Activated naive CD4-positive, alpha-beta T cell treated with anti-CD3 and anti-CD28 coated beads, Interleukin-2, amount 50 U/mL, for 72 hours (primary cell): ENCODE measurements at regions not wholly inside any gene's neighbourhood (a gene's known extent, or its start where the extent isn't known, plus 50 kb on each side); places are given as distances from the start of the nearest gene placed in this dataset.

Experiments
- ATAC-seq, 2 donors: fragments of 150-1000 bp; cut with Tn5 transposase; 2 replicates each; pipeline ENCODE4 v1.10.0; 2021; ENCODE audit warnings: mild to moderate bottlenecking in 2 of 2, moderate library complexity in 2 of 2
- DNase-seq, 2 donors: peaks; one replicate each; pipeline ENCODE4 v3.0.0; 2021 to 2022; ENCODE audit warnings: low spot score in 2 of 2
- H3K27ac Mint-ChIP-seq, 2 donors: one replicate each; pipeline ENCODE4 v1.8.0; 2022; ENCODE audit warnings: mild to moderate bottlenecking in 2 of 2, mixed read lengths in 2 of 2
- H3K36me3 Mint-ChIP-seq, 2 donors: one replicate each; pipeline ENCODE4 v1.8.0; 2022; ENCODE audit warnings: mixed read lengths in 2 of 2
- H3K9me3 Mint-ChIP-seq, 2 donors: one replicate each; pipeline ENCODE4 v1.8.0; 2022; ENCODE audit warnings: mixed read lengths in 2 of 2

DNA sequence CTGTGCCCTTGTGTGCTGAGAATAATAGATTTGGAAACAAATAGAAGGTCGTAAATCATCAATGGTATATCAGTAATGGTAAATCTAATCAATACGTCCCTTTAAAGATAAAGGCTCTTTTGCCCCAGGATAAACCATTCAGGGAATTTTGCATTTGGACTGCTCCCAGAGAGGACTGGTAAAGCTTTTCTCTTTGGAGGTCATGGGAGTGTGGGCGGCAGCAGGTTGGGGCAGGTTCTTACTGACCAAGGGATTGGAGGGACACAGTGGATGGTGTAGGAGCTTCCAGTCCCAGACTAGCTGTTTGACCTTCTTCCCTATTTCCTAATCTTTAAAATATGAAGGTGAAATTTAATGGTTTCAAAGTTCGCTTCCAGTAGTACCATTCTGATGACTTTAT is 87.8 kb upstream of the NTF3 start:
- Mint-ChIP-seq H3K9me3 (peaks cover 0 to 4% of the 10 kb centered on the region in 2 donors), H3K27ac (no peak overlapping the region), H3K36me3 (no peaks in the 10 kb centered on the region)
- ATAC-seq = no peak
- DNase-seq = no peak

DNA sequence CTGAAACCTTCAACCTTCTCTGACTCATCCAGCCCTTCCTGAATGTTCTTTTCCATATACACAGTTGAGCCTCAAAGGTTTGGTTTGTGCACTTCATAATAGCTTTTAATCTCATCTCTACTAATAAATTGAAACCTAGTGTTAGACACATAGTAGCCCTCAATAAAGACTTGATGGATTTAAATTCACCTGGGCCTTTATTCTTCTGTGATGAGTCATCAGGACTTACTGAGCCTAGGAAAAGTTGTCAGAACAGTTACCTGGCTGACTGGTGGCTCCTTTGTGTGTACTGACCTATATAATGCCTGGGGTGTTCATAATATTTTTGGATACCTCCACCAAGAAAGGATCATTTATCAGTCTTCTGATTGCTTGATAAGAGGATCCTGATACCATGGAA is 86.4 kb upstream of the NTF3 start:
- DNase-seq (no peak), ATAC-seq (no peak)
- Mint-ChIP-seq H3K36me3 (no peaks in the 10 kb centered on the region), H3K9me3 (peaks cover 0 to 7% of the 10 kb centered on the region in 2 donors), H3K27ac (no peak overlapping the region)

DNA sequence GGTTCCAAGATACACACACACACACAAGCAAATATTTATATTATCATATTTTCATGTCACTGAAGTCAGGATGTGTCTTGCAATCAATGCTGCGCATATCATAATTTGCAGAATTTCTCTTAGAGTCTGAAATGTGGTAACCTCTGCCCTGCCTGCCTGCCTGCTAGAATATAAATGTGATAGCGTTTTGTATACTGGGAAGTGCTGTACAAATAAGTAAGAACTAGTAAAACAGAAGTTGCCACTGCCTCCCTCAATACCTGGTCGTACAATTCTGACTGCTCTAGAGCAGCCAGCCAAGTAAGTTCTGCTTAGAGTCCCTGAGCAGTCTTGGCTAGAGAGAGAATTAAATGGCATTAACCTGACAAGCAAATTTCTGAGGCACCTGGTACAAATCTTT is 83.9 kb upstream of the NTF3 start:
- DNase-seq (no peak), ATAC-seq (no peak)
- Mint-ChIP-seq H3K27ac (no peak overlapping the region), H3K9me3 (peaks cover 8 to 21% of the 10 kb centered on the region in 2 donors), H3K36me3 (peaks cover 0 to 2% of the 10 kb centered on the region in 2 donors)

DNA sequence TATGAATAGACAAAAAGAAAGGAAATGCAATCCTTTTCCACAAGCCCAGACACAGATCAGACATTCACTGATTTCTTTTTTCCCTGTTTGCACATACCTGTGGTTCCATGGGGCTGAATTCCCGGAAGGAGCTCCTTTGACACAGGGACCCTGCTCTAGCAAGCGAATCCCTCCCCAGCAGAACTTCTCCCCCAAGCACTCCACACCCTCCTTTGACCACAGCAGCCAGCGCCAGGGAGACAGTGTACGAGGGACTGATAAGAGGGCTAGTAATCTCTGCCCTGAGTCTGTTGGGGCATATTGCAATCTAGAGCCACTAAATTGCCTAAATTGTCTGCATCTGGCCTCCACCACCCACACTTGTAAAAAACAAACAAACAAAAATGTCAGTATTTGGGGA is 83.4 kb upstream of the NTF3 start:
- Mint-ChIP-seq H3K36me3 (peaks cover 0 to 5% of the 10 kb centered on the region in 2 donors), H3K9me3 (peaks cover 12 to 25% of the 10 kb centered on the region in 2 donors), H3K27ac (no peak overlapping the region)
- ATAC-seq (no peak), DNase-seq (no peak)

DNA sequence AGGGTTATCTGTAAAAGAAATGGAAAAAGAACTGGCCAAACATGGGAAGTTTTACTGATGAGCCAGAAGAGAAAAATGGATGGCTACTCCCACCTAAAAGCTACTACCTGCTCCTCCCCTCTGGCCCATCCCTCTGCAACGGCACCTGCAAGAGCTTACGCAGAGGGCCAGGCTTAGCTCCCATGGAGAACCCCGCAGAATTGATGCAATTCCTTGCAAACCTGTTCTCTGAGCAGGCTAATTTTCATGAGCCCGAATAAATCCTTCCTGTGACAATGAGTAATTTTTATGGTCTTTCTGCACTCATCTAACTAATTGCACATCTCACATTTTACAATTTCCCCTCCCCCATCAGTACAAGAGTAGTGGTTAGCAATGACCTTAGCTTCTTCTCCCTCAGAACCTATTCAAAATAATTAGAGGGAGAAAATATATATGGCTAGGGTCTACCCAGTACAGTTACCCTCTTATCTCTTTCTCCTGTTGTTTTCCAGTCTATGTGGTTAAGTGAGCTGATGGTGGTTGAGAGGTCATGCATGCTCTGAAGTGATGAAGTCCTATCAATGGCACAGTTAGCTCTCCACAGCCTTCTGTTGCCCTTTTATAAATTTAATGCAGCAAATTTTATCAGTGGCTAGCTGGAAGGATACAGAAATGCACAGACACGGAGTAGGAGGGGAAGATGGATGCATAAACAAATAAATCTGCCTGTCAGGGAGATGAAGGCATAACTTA is 67.7 kb upstream of the NTF3 start:
- ATAC-seq = no peak
- Mint-ChIP-seq H3K27ac (no peak overlapping the region), H3K9me3 (peaks cover 6 to 9% of the 10 kb centered on the region in 2 donors), H3K36me3 (no peaks in the 10 kb centered on the region)
- no peak for DNase-seq

DNA sequence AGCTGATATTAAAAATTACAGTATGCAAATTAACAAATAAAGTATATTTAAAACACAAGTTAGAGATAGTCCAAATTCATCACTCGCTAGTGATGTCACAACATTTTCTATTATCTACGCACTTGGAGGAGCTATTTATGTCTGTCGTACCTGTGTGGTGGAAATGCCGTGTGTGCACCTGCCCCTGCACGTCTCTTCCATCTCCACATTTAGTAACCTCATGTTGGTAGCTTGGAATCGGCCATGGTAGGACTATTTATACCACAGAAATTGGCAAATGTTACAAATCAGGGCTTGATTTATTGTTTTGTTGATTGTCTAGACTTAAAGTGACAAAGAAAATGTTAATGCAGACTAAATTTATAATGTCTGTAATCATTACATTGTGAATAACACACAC is 62.6 kb upstream of the NTF3 start:
- ATAC-seq (no peak), DNase-seq (no peak)
- Mint-ChIP-seq H3K36me3 (no peaks in the 10 kb centered on the region), H3K9me3 (peaks cover 6 to 9% of the 10 kb centered on the region in 2 donors), H3K27ac (no peak overlapping the region)

DNA sequence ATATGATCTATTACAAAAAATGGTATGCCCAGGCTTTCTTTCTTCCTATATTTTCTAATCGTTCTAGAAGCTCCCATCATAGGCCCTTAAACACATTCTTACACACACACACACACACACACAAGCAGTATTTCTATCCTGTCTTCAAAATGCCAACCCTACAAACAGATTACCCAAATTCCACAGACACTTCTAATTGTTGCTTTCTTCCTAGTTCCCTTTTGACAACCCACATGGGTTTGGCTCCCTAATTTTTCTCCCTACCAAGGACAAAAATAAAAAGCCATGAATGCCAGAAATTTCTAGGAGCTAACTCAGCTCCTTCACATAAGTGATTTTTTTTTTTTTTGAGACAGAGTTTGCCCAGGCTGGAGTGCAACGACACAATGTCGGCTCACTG is 60.3 kb upstream of the NTF3 start:
- no peaks in the 10 kb centered on the region for H3K9me3 Mint-ChIP-seq
- DNase-seq (no peak), ATAC-seq (no peak)
- H3K27ac Mint-ChIP-seq = no peak overlapping the region
- no peaks in the 10 kb centered on the region for H3K36me3 Mint-ChIP-seq

DNA sequence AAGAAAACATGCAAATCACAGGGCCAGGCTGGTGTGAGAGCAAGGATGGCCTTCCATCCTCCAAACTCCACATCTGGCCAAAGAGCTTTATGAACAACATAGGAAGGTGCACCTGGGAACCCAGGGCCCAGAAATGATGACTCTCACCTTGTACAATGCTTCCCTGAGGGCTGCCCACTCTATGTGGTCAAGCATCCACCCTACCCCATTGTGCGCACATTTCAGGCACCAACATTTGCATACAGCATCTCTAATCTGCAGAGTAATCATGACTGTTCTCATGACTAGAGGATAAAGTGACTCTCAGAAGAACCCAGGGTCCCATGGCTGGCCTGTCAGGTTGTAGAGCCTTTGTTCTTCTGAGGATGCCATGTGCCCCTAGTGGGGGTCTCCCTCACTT is 57.2 kb upstream of the NTF3 start:
- no peaks in the 10 kb centered on the region for H3K36me3 Mint-ChIP-seq
- ATAC-seq = no peak
- no peaks in the 10 kb centered on the region for H3K9me3 Mint-ChIP-seq
- no peak for DNase-seq
- H3K27ac Mint-ChIP-seq = no peak overlapping the region

DNA sequence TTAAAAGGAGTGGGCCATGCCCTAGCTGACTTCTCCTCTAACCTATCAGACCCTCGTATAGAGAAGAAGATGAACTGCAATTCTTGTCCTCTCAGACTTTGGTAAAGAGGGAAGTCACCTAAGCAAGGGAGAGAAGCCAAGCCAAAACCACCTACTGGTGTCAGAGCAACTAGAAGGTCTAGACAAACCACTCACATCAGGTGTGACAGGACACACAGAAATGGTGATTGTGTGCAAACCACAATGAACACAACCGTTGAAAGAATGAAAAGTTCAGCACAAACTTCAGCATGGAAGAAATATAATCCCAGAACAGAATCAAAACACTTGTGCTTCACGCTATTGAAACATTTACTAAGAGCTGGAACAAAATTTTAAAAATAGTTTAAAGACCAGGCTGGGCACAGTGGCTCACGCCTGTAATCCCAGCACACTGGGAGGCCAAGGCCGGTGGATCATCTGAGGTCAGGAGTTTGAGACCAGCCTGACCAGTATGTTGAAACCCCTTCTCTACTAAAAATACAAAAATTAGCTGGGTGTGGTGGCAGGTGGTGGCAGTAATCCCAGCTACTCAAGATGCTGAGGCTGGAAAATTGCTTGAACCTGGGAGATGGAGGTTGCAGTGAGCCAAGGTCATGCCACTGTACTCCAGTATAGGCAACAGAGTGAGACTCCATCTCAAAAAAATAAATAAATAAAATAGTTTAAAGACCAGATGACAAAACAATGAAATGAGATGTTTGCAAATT is 56.2 kb upstream of the NTF3 start:
- no peaks in the 10 kb centered on the region for H3K36me3 Mint-ChIP-seq
- DNase-seq (no peak), ATAC-seq (no peak)
- no peaks in the 10 kb centered on the region for H3K9me3 Mint-ChIP-seq
- no peak overlapping the region for H3K27ac Mint-ChIP-seq

DNA sequence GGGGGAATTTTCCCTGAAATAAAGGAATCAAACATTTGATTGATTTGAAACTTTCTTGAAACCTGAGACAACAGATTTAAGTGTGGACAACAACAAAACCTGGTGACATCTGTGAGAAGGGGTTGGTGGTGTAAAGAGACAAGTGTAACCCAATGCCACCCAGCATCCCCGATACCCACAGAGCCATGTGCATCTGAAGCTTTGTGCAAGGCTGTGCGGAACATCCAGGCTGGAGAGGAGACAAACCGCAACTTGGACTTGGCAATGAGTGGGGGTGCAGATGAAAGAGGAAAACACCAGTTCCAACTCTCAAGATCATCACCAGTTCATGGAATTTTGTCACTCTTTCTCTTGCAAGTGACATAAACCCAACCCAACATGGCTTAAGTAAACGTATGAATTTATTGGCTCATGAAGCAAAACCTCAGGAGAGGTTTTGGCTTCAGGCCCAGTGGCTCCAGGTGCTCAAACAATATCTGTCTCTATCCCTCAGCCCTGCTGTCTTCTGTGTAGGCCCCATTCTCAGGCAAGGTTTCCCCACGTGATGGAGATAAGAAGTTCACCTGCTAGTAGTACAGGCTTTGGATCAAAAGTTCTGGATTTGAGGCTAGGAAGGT is 55.2 kb upstream of the NTF3 start:
- ATAC-seq = no peak
- H3K27ac Mint-ChIP-seq = no peak overlapping the region
- no peak for DNase-seq
- no peaks in the 10 kb centered on the region for H3K36me3 Mint-ChIP-seq
- no peaks in the 10 kb centered on the region for H3K9me3 Mint-ChIP-seq

DNA sequence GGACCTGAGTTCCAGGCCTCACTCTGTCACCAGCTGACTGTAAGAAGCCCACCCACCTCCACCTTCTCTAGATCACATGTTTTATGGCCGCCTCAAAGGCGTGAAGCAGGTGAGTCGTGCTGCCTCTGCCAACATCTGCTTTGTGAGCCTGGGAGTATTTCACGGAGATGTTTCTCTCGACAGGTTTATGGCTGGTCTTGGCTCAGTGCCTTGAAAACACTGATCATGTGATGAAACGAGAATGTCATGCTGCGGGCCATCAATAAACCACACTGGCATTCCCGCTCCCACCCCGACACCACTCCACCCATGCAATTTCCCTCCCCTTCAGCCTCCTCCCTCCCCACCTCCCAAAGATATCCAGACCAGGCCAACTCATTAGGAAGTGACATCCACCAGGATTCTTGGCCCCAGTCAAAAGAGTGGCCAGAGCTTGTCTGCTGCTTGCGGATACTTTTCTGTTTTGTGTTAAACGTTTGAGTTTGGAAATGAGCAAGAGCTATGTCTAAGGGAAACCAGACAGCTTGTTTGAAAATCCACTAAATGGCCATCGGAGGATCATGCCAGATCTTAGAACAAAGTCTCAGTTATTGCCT is 53.8 kb upstream of the NTF3 start:
- DNase-seq (no peak), ATAC-seq (no peak)
- Mint-ChIP-seq H3K9me3 (no peaks in the 10 kb centered on the region), H3K36me3 (no peaks in the 10 kb centered on the region), H3K27ac (no peak overlapping the region)

DNA sequence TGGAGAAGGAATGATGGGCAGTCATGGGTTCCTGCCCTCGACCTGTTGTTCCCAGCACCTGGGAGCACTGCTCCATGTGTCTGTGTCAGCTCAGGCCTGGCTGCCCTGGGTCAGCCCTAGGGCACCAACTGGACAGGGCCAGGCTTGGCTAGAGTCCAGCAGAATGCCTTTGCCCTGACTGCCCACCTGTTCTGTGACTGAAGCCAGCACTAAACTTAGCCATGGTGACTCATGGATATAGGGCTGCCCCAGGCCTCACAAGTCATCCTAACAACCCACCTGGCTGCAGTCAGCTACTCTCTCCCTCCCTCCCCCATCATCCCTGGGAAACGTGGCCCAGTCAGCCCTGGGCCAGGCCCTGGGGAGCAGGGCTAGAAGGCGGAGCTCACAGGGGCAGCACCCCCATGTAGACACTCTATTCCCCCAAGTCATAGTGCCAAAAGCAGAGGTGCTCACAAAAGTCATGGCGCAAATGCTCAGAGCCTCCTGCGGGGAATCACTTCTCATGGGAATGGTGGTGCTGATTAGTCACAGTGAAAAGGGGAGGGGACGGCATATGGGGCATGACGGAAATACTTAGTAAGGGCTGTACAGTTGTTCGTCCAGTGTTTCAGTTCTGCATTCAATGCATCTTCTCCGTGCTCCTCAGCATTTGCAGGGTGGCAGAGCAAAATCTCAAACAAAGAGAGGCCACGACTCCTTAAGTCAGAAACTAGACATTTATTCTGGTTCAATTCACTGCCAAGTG is 52.0 kb upstream of the NTF3 start:
- ATAC-seq (no peak), DNase-seq (no peak)
- Mint-ChIP-seq H3K9me3 (no peaks in the 10 kb centered on the region), H3K27ac (no peak overlapping the region), H3K36me3 (no peaks in the 10 kb centered on the region)
